Astrocyte (in vitro differentiated cells and primary cell): ENCODE measurements at regions not wholly inside any gene's neighbourhood (a gene's known extent, or its start where the extent isn't known, plus 50 kb on each side); places are given as distances from the start of the nearest gene placed in this dataset.

Experiments
- DNase-seq: peaks from one replicate; pipeline ENCODE4 v3.0.0-alpha.2; 2010; ENCODE audit warnings: low read depth
- FAIRE-seq: peaks from 2 replicates; lab custom pipeline; 2011; peaks lifted over from hg19 to GRCh38; lab: Jason Lieb, UNC
- H2AFZ ChIP-seq: 2 replicates; pipeline ENCODE4 v1.6.0; 2012; ENCODE audit warnings: low read depth, low read length, inconsistent platforms
- H3K27ac ChIP-seq: 2 replicates; pipeline ENCODE4 v1.5.1; 2011; ENCODE audit warnings: low read depth, low read length, inconsistent platforms
- H3K27me3 ChIP-seq: 2 replicates; pipeline ENCODE4 v1.6.0; 2011; ENCODE audit warnings: low read length, inconsistent platforms; ENCODE audit not compliant: insufficient read depth
- H3K36me3 ChIP-seq: 2 replicates; pipeline ENCODE4 v1.5.1; 2011; ENCODE audit warnings: low read length, inconsistent platforms; ENCODE audit not compliant: insufficient read depth
- H3K4me1 ChIP-seq: 2 replicates; pipeline ENCODE4 v1.5.1; 2011; ENCODE audit warnings: low read length, inconsistent platforms; ENCODE audit not compliant: insufficient read depth
- H3K4me2 ChIP-seq: 2 replicates; pipeline ENCODE4 v1.6.0; 2012; ENCODE audit warnings: low read length, inconsistent platforms
- H3K4me3 ChIP-seq: 2 replicates; pipeline ENCODE4 v1.5.1; 2011; ENCODE audit warnings: low read depth, mild to moderate bottlenecking, low read length, inconsistent platforms; ENCODE audit not compliant: insufficient read depth
- H3K79me2 ChIP-seq: 2 replicates; pipeline ENCODE4 v1.6.0; 2012; ENCODE audit warnings: mild to moderate bottlenecking, low read length, inconsistent platforms; ENCODE audit not compliant: insufficient read depth
- H3K9ac ChIP-seq: 2 replicates; pipeline ENCODE4 v1.6.0; 2012; ENCODE audit warnings: mild to moderate bottlenecking, low read length, inconsistent platforms
- H3K9me3 ChIP-seq: 2 replicates; pipeline ENCODE4 v1.5.1; 2012; ENCODE audit warnings: low read depth, mild to moderate bottlenecking, low read length, inconsistent platforms; ENCODE audit not compliant: insufficient read depth
- H4K20me1 ChIP-seq: 2 replicates; pipeline ENCODE4 v1.6.0; 2012; ENCODE audit warnings: low read length, inconsistent platforms; ENCODE audit not compliant: insufficient read depth
- H3K27ac Mint-ChIP-seq: one replicate; pipeline ENCODE4 v1.8.0; 2021; ENCODE audit warnings: mild to moderate bottlenecking, mixed read lengths; ENCODE audit not compliant: unreplicated experiment
- H3K27me3 Mint-ChIP-seq: one replicate; pipeline ENCODE4 v1.8.0; 2021; ENCODE audit warnings: low read depth, mixed read lengths; ENCODE audit not compliant: unreplicated experiment
- H3K36me3 Mint-ChIP-seq: one replicate; pipeline ENCODE4 v1.8.0; 2021; ENCODE audit warnings: low read depth, mixed read lengths; ENCODE audit not compliant: unreplicated experiment
- H3K4me1 Mint-ChIP-seq: one replicate; pipeline ENCODE4 v1.8.0; 2021; ENCODE audit warnings: low read depth, mixed read lengths; ENCODE audit not compliant: unreplicated experiment
- H3K4me3 Mint-ChIP-seq: one replicate; pipeline ENCODE4 v1.8.0; 2021; ENCODE audit warnings: mild to moderate bottlenecking, moderate library complexity, mixed read lengths; ENCODE audit not compliant: unreplicated experiment
- H3K9me3 Mint-ChIP-seq: one replicate; pipeline ENCODE4 v1.8.0; 2021; ENCODE audit warnings: mild to moderate bottlenecking, mixed read lengths; ENCODE audit not compliant: unreplicated experiment
- EZH2 ChIP-seq: IDR thresholded peaks from 2 replicates; pipeline ENCODE4 v1.6.1; 2012; ENCODE audit warnings: mild to moderate bottlenecking, low read length, inconsistent platforms; ENCODE audit not compliant: insufficient read depth
- TF ChIP-seq, protein P1 (sequence below): IDR thresholded peaks from 2 replicates; pipeline ENCODE4 v1.5.1; 2011; ENCODE audit warnings: low read depth, mild to moderate bottlenecking, inconsistent platforms, low read length, moderate library complexity; ENCODE audit not compliant: insufficient read depth

DNA sequence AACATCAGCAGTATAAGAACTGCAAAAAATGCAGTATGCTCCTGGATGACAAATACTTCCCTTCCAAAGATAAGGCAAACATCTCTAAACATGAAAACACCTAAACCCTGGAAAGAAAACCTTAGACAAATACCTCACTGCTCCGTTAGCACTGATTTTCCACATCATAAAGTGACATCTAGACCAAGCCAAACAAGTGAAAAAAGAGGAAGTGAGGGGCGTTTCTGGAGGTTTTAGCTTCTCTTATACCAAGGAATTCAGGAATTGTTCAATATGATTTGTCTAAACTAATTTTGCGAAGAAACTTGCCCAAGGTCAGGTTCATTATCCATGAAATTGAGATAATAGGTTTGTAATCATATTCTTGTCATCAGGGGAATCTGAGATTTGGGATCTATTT lies 279.7 kb downstream of the ADRA2A start:
- Histone ChIP-seq H2AFZ (no peak overlapping the region), H3K79me2 (no peaks in the 10 kb centered on the region), H3K4me1 (no peaks in the 10 kb centered on the region), H3K4me3 (no peak overlapping the region), H3K27ac (no peak overlapping the region), H3K4me2 (no peak overlapping the region), H3K27me3 (no peaks in the 10 kb centered on the region), H4K20me1 (no peaks in the 10 kb centered on the region), H3K36me3 (no peaks in the 10 kb centered on the region), H3K9ac (no peak overlapping the region), H3K9me3 (no peaks in the 10 kb centered on the region)
- Mint-ChIP-seq H3K27me3 (peaks cover 2% of the 10 kb centered on the region), H3K9me3 (no peaks in the 10 kb centered on the region), H3K4me3 (no peak overlapping the region), H3K4me1 (no peaks in the 10 kb centered on the region), H3K36me3 (no peaks in the 10 kb centered on the region), H3K27ac (no peak overlapping the region)
- DNase-seq, result no peak
- TF ChIP-seq, protein P1, sequence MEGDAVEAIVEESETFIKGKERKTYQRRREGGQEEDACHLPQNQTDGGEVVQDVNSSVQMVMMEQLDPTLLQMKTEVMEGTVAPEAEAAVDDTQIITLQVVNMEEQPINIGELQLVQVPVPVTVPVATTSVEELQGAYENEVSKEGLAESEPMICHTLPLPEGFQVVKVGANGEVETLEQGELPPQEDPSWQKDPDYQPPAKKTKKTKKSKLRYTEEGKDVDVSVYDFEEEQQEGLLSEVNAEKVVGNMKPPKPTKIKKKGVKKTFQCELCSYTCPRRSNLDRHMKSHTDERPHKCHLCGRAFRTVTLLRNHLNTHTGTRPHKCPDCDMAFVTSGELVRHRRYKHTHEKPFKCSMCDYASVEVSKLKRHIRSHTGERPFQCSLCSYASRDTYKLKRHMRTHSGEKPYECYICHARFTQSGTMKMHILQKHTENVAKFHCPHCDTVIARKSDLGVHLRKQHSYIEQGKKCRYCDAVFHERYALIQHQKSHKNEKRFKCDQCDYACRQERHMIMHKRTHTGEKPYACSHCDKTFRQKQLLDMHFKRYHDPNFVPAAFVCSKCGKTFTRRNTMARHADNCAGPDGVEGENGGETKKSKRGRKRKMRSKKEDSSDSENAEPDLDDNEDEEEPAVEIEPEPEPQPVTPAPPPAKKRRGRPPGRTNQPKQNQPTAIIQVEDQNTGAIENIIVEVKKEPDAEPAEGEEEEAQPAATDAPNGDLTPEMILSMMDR, result no peak
- no peak for TF ChIP-seq EZH2
- no peak for FAIRE-seq

DNA sequence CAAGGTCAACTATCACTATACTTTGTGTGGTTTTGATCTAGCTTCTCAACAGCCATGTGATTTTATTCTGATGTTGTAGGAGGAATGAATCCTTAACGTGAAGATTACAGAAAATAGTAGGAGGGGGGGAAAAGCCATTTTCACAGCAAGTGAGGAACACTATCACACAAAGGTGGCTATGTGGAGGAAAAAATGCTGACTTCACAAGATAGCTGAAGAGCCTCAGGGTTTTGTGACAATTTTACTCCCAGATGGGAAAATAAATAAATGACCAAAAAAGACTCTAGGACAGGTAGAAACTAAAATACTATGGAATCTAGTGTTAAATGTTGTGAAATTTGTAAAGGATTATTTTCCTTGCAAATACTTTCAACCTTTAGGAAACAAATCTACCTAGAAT lies 281.0 kb downstream of the ADRA2A start:
- no peaks in the 10 kb centered on the region for H4K20me1 ChIP-seq
- no peaks in the 10 kb centered on the region for H3K36me3 ChIP-seq
- no peaks in the 10 kb centered on the region for H3K79me2 ChIP-seq
- H3K4me3 ChIP-seq, result no peak overlapping the region
- no peak overlapping the region for H3K4me3 Mint-ChIP-seq
- H3K27me3 Mint-ChIP-seq, result peaks cover 2% of the 10 kb centered on the region
- H3K9me3 Mint-ChIP-seq, result no peaks in the 10 kb centered on the region
- DNase-seq (no peak), FAIRE-seq (no peak)
- H2AFZ ChIP-seq, result no peak overlapping the region
- TF ChIP-seq, protein P1, result no peak
- TF ChIP-seq EZH2, result no peak
- no peak overlapping the region for H3K27ac Mint-ChIP-seq
- no peak overlapping the region for H3K9ac ChIP-seq
- H3K4me2 ChIP-seq, result no peak overlapping the region
- no peaks in the 10 kb centered on the region for H3K9me3 ChIP-seq
- no peak overlapping the region for H3K27ac ChIP-seq
- no peaks in the 10 kb centered on the region for H3K27me3 ChIP-seq
- H3K4me1 ChIP-seq, result no peaks in the 10 kb centered on the region
- H3K4me1 Mint-ChIP-seq, result no peaks in the 10 kb centered on the region
- no peaks in the 10 kb centered on the region for H3K36me3 Mint-ChIP-seq

GRCh38 chr10:111360260-111360925 lies 283.6 kb downstream of the ADRA2A start:
- Mint-ChIP-seq H3K27ac (no peak overlapping the region), H3K4me3 (no peak overlapping the region), H3K9me3 (no peaks in the 10 kb centered on the region), H3K27me3 (peaks cover 2% of the 10 kb centered on the region), H3K4me1 (no peaks in the 10 kb centered on the region), H3K36me3 (no peaks in the 10 kb centered on the region)
- H3K27ac ChIP-seq, result no peak overlapping the region
- no peaks in the 10 kb centered on the region for H3K27me3 ChIP-seq
- H3K4me3 ChIP-seq, result no peak overlapping the region
- TF ChIP-seq, protein P1, result peak; percentile 10
- no peak for TF ChIP-seq EZH2
- no peak for DNase-seq
- no peaks in the 10 kb centered on the region for H3K36me3 ChIP-seq
- H3K9ac ChIP-seq, result no peak overlapping the region
- H3K9me3 ChIP-seq, result no peaks in the 10 kb centered on the region
- no peaks in the 10 kb centered on the region for H3K4me1 ChIP-seq
- H3K4me2 ChIP-seq, result no peak overlapping the region
- no peaks in the 10 kb centered on the region for H3K79me2 ChIP-seq
- no peaks in the 10 kb centered on the region for H4K20me1 ChIP-seq
- H2AFZ ChIP-seq, result no peak overlapping the region
- FAIRE-seq, result no peak
